Iris pigment epithelial cell (primary cell): ENCODE measurements at regions not wholly inside any gene's neighbourhood (a gene's known extent, or its start where the extent isn't known, plus 50 kb on each side); places are given as distances from the start of the nearest gene placed in this dataset.

Experiments
- DNase-seq: peaks from one replicate; pipeline ENCODE4 v3.0.0-alpha.2; 2011; ENCODE audit warnings: low read depth

- peak; percentile 12 for DNase-seq
These were observed 319.5 kb upstream of the ACTBL2 start for GRCh38 chr5:57802131-57802530.

GRCh38 chr5:57795203-57795602, 312.6 kb upstream of the ACTBL2 start:
- no peak for DNase-seq

- DNase-seq = no peak
These were observed 309.3 kb upstream of the ACTBL2 start for GRCh38 chr5:57791875-57792274.

GRCh38 chr5:57785946-57786345, 303.3 kb upstream of the ACTBL2 start:
- DNase-seq = no peak

GRCh38 chr5:57784121-57784520, 301.5 kb upstream of the ACTBL2 start:
- no peak for DNase-seq

- peak; percentile 28 for DNase-seq
These were observed 301.1 kb upstream of the ACTBL2 start for GRCh38 chr5:57783693-57784092.

- no peak for DNase-seq
These were observed 298.3 kb upstream of the ACTBL2 start for GRCh38 chr5:57780961-57781325.

GRCh38 chr5:57780306-57780960, 297.8 kb upstream of the ACTBL2 start:
- no peak for DNase-seq

- DNase-seq = peak; percentile 83
These were observed 297.0 kb upstream of the ACTBL2 start for GRCh38 chr5:57779383-57780223.

GRCh38 chr5:57778501-57779091, 296.0 kb upstream of the ACTBL2 start:
- peak; percentile 78 for DNase-seq

GRCh38 chr5:57777174-57777581, 294.6 kb upstream of the ACTBL2 start:
- DNase-seq = no peak

- DNase-seq = no peak
These were observed 293.4 kb upstream of the ACTBL2 start for GRCh38 chr5:57776035-57776434.

- DNase-seq = no peak
These were observed 291.8 kb upstream of the ACTBL2 start for GRCh38 chr5:57774439-57774838.

- DNase-seq = no peak
These were observed 289.9 kb upstream of the ACTBL2 start for GRCh38 chr5:57772512-57772911.

GRCh38 chr5:57770039-57770438, 287.4 kb upstream of the ACTBL2 start:
- DNase-seq = no peak

- DNase-seq = no peak
These were observed 286.1 kb upstream of the ACTBL2 start for GRCh38 chr5:57768745-57769144.

- DNase-seq = no peak
These were observed 282.0 kb upstream of the ACTBL2 start for GRCh38 chr5:57764479-57765089.

- no peak for DNase-seq
These were observed 278.9 kb upstream of the ACTBL2 start for GRCh38 chr5:57761513-57761912.

GRCh38 chr5:57754616-57755015, 272.0 kb upstream of the ACTBL2 start:
- DNase-seq = peak; percentile 76

- no peak for DNase-seq
These were observed 270.8 kb upstream of the ACTBL2 start for GRCh38 chr5:57753446-57753845.

GRCh38 chr5:57751710-57752109, 269.1 kb upstream of the ACTBL2 start:
- no peak for DNase-seq

GRCh38 chr5:57750891-57751290, 268.3 kb upstream of the ACTBL2 start:
- no peak for DNase-seq

- DNase-seq = no peak
These were observed 267.7 kb upstream of the ACTBL2 start for GRCh38 chr5:57750282-57750681.
